Fibroblast of gingiva (primary cell): ENCODE measurements at regions not wholly inside any gene's neighbourhood (a gene's known extent, or its start where the extent isn't known, plus 50 kb on each side); places are given as distances from the start of the nearest gene placed in this dataset.

Source experiments
- DNase-seq: peaks from one replicate; pipeline ENCODE4 v3.0.0-alpha.2; 2011; ENCODE audit warnings: low read depth

- DNase-seq = no peak
Observed at GRCh38 chr4:66693694-66694093, 851.6 kb downstream of the CENPC start.

GRCh38 chr4:66691101-66691500 lies 854.2 kb downstream of the CENPC start:
- DNase-seq = no peak

GRCh38 chr4:66688674-66689073 lies 856.6 kb downstream of the CENPC start:
- DNase-seq = peak; percentile 30

GRCh38 chr4:66687459-66687858 lies 857.8 kb downstream of the CENPC start:
- no peak for DNase-seq

- DNase-seq = no peak
Observed at GRCh38 chr4:66681962-66682361, 863.3 kb downstream of the CENPC start.

GRCh38 chr4:66667249-66667648 lies 878.1 kb downstream of the CENPC start:
- DNase-seq = no peak

- DNase-seq = no peak
Observed at GRCh38 chr4:66662620-66663019, 882.7 kb downstream of the CENPC start.

- DNase-seq = no peak
Observed at GRCh38 chr4:66658809-66659208, 886.5 kb downstream of the CENPC start.

GRCh38 chr4:66655505-66655904 lies 889.8 kb downstream of the CENPC start:
- DNase-seq = no peak

- peak; percentile 1 for DNase-seq
Observed at GRCh38 chr4:66653937-66654336, 891.4 kb downstream of the CENPC start.

- DNase-seq = no peak
Observed at GRCh38 chr4:66649236-66649635, 896.1 kb downstream of the CENPC start.

GRCh38 chr4:66647926-66648325 lies 897.4 kb downstream of the CENPC start:
- DNase-seq = no peak

- DNase-seq = no peak
Observed at GRCh38 chr4:66647476-66647875, 897.8 kb downstream of the CENPC start.

- DNase-seq = no peak
Observed at GRCh38 chr4:66640233-66640990, 904.9 kb downstream of the CENPC start.

GRCh38 chr4:66639361-66639760 lies 905.9 kb downstream of the CENPC start:
- peak; percentile 44 for DNase-seq

- DNase-seq = no peak
Observed at GRCh38 chr4:66636349-66636748, 909.0 kb downstream of the CENPC start.

GRCh38 chr4:66633477-66633876 lies 911.8 kb downstream of the CENPC start:
- DNase-seq = peak; percentile 11

GRCh38 chr4:66629927-66630326 lies 915.4 kb downstream of the CENPC start:
- DNase-seq = no peak

- no peak for DNase-seq
Observed at GRCh38 chr4:66628146-66628545, 917.2 kb downstream of the CENPC start.

GRCh38 chr4:66625480-66625879 lies 919.8 kb downstream of the CENPC start:
- no peak for DNase-seq

- no peak for DNase-seq
Observed at GRCh38 chr4:66613591-66613990, 931.7 kb downstream of the CENPC start.

GRCh38 chr4:66609014-66609413 lies 936.3 kb downstream of the CENPC start:
- no peak for DNase-seq

- no peak for DNase-seq
Observed at GRCh38 chr4:66606908-66607307, 936.6 kb upstream of the EPHA5 start.

GRCh38 chr4:66606215-66606614 lies 935.9 kb upstream of the EPHA5 start:
- DNase-seq = no peak
